H1 (cell line): ENCODE measurements at regions not wholly inside any gene's neighbourhood (a gene's known extent, or its start where the extent isn't known, plus 50 kb on each side); places are given as distances from the start of the nearest gene placed in this dataset.

Experiments used
- CTCF ChIA-PET: fragments of 300-600 bp; sonication (Branson Sonifier 250); formaldehyde crosslinking; loops from one replicate; lab custom pipeline; 2021; ENCODE audit not compliant: partially characterized antibody; lab: Charles Lee
- POLR2A ChIA-PET: fragments of 300-600 bp; sonication (Branson Sonifier 250); formaldehyde crosslinking; loops from one replicate; lab custom pipeline; 2021; ENCODE audit warnings: inconsistent platforms; ENCODE audit not compliant: partially characterized antibody; lab: Charles Lee
- DNase-seq, 2 experiments: peaks; one replicate each; pipeline versions ENCODE4 v3.0.0 to v3.0.0-alpha.2; 2010 to 2022; ENCODE audit warnings: low spot score in 2 of 2, low read depth in 1 of 2, mixed read lengths in 1 of 2
- FAIRE-seq: peaks from 2 replicates; lab custom pipeline; 2011; peaks lifted over from hg19 to GRCh38; lab: Jason Lieb, UNC
- H2AFZ ChIP-seq: 2 replicates; pipeline ENCODE4 v1.8.1; 2012; ENCODE audit warnings: low read length, inconsistent platforms
- H2AK5ac ChIP-seq: 2 replicates; pipeline ENCODE4 v1.6.1; 2013; ENCODE audit warnings: low read depth, low read length
- H2BK120ac ChIP-seq: replicated peaks from 2 replicates; pipeline ENCODE3; 2013; ENCODE audit warnings: low read depth, low read length, inconsistent platforms
- H2BK12ac ChIP-seq: 2 replicates; pipeline ENCODE4 v1.6.1; 2013; ENCODE audit warnings: low read depth, low read length
- H2BK15ac ChIP-seq: 2 replicates; pipeline ENCODE4 v1.6.1; 2013; ENCODE audit warnings: low read length
- H2BK20ac ChIP-seq: 2 replicates; pipeline ENCODE4 v1.6.1; 2013; ENCODE audit warnings: low read length
- H2BK5ac ChIP-seq: 2 replicates; pipeline ENCODE4 v1.6.1; 2013; ENCODE audit warnings: low read depth, low read length
- H3K14ac ChIP-seq: 2 replicates; pipeline ENCODE4 v1.6.1; 2013; ENCODE audit warnings: inconsistent platforms; ENCODE audit not compliant: insufficient read length
- H3K18ac ChIP-seq: 2 replicates; pipeline ENCODE4 v1.6.1; 2013; ENCODE audit warnings: low read length; ENCODE audit errors: extremely low read depth
- H3K23ac ChIP-seq: 2 replicates; pipeline ENCODE4 v1.6.1; 2013; ENCODE audit warnings: inconsistent platforms; ENCODE audit not compliant: insufficient read length
- H3K23me2 ChIP-seq: 2 replicates; pipeline ENCODE4 v1.6.1; 2013; ENCODE audit warnings: low read depth, low read length
- H3K27ac ChIP-seq: 2 replicates; pipeline ENCODE4 v1.6.1; 2011; ENCODE audit warnings: low read depth, low read length, inconsistent platforms
- H3K27me3 ChIP-seq, 4 experiments: replicated peaks in 1 of 4; 1 replicate in 1 of 4; 2 replicates in 3 of 4; pipeline versions ENCODE4 v1.6.1 to v1.8.1; 2011 to 2013; ENCODE audit warnings: low read length in 3 of 4, mild to moderate bottlenecking in 3 of 4, inconsistent platforms in 2 of 4, mixed read lengths in 2 of 4, moderate library complexity in 1 of 4; ENCODE audit not compliant: control insufficient read depth in 3 of 4, insufficient read depth in 3 of 4; ENCODE audit errors: extremely low read depth in 1 of 4
- H3K36me3 ChIP-seq, 4 experiments: 2 replicates each; pipeline versions ENCODE4 v1.6.1 to v1.8.1; 2011 to 2013; ENCODE audit warnings: mild to moderate bottlenecking in 4 of 4, low read length in 3 of 4, moderate library complexity in 2 of 4, control low read depth in 1 of 4, inconsistent platforms in 1 of 4; ENCODE audit not compliant: insufficient read depth in 4 of 4, control insufficient read depth in 2 of 4
- H3K4ac ChIP-seq: replicated peaks from 2 replicates; pipeline ENCODE3; 2013; ENCODE audit warnings: low read length, low read depth, mixed read lengths, inconsistent platforms; ENCODE audit not compliant: insufficient read length
- H3K4me1 ChIP-seq, 4 experiments: replicated peaks in 1 of 4; 1 replicate in 1 of 4; 2 replicates in 3 of 4; pipeline versions ENCODE4 v1.6.1 to v1.8.1; 2011 to 2013; ENCODE audit warnings: low read length in 3 of 4, inconsistent platforms in 2 of 4, mixed read lengths in 1 of 4; ENCODE audit not compliant: insufficient read depth in 4 of 4, control insufficient read depth in 3 of 4
- H3K4me2 ChIP-seq, 2 experiments: 2 replicates each; pipeline versions ENCODE4 v1.6.1 to v1.8.1; 2011 to 2013; ENCODE audit warnings: low read depth in 2 of 2, low read length in 2 of 2, control low read depth in 1 of 2, inconsistent platforms in 1 of 2, mild to moderate bottlenecking in 1 of 2; ENCODE audit not compliant: insufficient read depth in 1 of 2
- H3K4me3 ChIP-seq, 4 experiments: fragments of 200-600, 300-600 bp in 1 of 4; sonication (generic), shearing (Covaris generic), sonication (Bioruptor Twin) in 1 of 4; 2 replicates each; pipeline versions ENCODE4 v1.5.1 to v1.8.1; 2011 to 2016; ENCODE audit warnings: low read length in 4 of 4, low read depth in 3 of 4, control low read depth in 2 of 4, inconsistent platforms in 2 of 4, mild to moderate bottlenecking in 2 of 4, mixed read lengths in 1 of 4, moderate library complexity in 1 of 4; ENCODE audit not compliant: insufficient read depth in 2 of 4; ENCODE audit errors: extremely low read depth in 1 of 4
- H3K56ac ChIP-seq: replicated peaks from 2 replicates; pipeline ENCODE3; 2013; ENCODE audit warnings: low read depth, mild to moderate bottlenecking, mixed read lengths, low read length, inconsistent platforms; ENCODE audit not compliant: insufficient read length
- H3K79me1 ChIP-seq: 2 replicates; pipeline ENCODE4 v1.6.1; 2013; ENCODE audit warnings: low read depth, low read length, control low read depth
- H3K79me2 ChIP-seq, 2 experiments: 2 replicates each; pipeline versions ENCODE4 v1.6.1 to v1.8.1; 2012 to 2013; ENCODE audit warnings: low read length in 2 of 2, mild to moderate bottlenecking in 2 of 2, inconsistent platforms in 1 of 2; ENCODE audit not compliant: insufficient read depth in 2 of 2, control insufficient read depth in 1 of 2
- H3K9ac ChIP-seq, 4 experiments: replicated peaks in 1 of 4; 1 replicate in 1 of 4; 2 replicates in 3 of 4; pipeline versions ENCODE4 v1.6.1 to v1.8.1; 2011 to 2013; ENCODE audit warnings: low read depth in 3 of 4, low read length in 3 of 4, control low read depth in 2 of 4, mild to moderate bottlenecking in 2 of 4, moderate library complexity in 2 of 4, inconsistent platforms in 1 of 4; ENCODE audit errors: extremely low read depth in 1 of 4
- H3K9me3 ChIP-seq, 2 experiments: 2 replicates each; pipeline versions ENCODE4 v1.6.1 to v1.8.1; 2012 to 2013; ENCODE audit warnings: mild to moderate bottlenecking in 2 of 2, moderate library complexity in 2 of 2, control low read depth in 1 of 2, inconsistent platforms in 1 of 2, low read depth in 1 of 2, low read length in 1 of 2, mixed read lengths in 1 of 2; ENCODE audit not compliant: insufficient read depth in 2 of 2
- H4K20me1 ChIP-seq, 2 experiments: replicated peaks in 1 of 2; 2 replicates each; pipeline versions ENCODE3 to v1.8.1; 2011 to 2013; ENCODE audit warnings: inconsistent platforms in 2 of 2, low read length in 2 of 2, mild to moderate bottlenecking in 1 of 2; ENCODE audit not compliant: insufficient read depth in 2 of 2, control insufficient read depth in 1 of 2
- H4K5ac ChIP-seq: 2 replicates; pipeline ENCODE4 v1.6.1; 2013; ENCODE audit warnings: low read length, low read depth, mixed read lengths, inconsistent platforms; ENCODE audit not compliant: insufficient read length
- H4K8ac ChIP-seq: 2 replicates; pipeline ENCODE4 v1.8.0; 2013; ENCODE audit warnings: mild to moderate bottlenecking, moderate library complexity, low read length, inconsistent platforms; ENCODE audit not compliant: insufficient read depth; ENCODE audit errors: extremely low read depth
- H4K91ac ChIP-seq: replicated peaks from 2 replicates; pipeline ENCODE3; 2013; ENCODE audit warnings: low read length, mixed read lengths, inconsistent platforms; ENCODE audit not compliant: insufficient read length
- GTF2F1 ChIP-seq: IDR thresholded peaks from 2 replicates; pipeline ENCODE4 v1.6.1; 2012; ENCODE audit warnings: low read depth, low read length, improper control_type of control experiment, borderline replicate concordance
- MAFK ChIP-seq: IDR thresholded peaks from 2 replicates; pipeline ENCODE4 v1.6.1; 2012; ENCODE audit warnings: low read depth, mild to moderate bottlenecking, improper control_type of control experiment, low read length
- PHF8 ChIP-seq: fragments of 200-600 bp; sonication (generic); conservative IDR thresholded peaks from 2 replicates; pipeline ENCODE4 v1.7.1; 2012; ENCODE audit warnings: low read depth, mild to moderate bottlenecking, inconsistent platforms, low read length, moderate library complexity
- POLR2AphosphoS5 ChIP-seq: IDR thresholded peaks from 2 replicates; pipeline ENCODE4 v1.6.1; 2011; ENCODE audit warnings: low read depth, low read length
- POU5F1 ChIP-seq: IDR thresholded peaks from 2 replicates; pipeline ENCODE4 v1.6.1; 2011; ENCODE audit warnings: low read depth, mild to moderate bottlenecking, low read length, moderate library complexity
- RBBP5 ChIP-seq: IDR thresholded peaks from 2 replicates; pipeline ENCODE4 v1.7.1; 2012; ENCODE audit warnings: low read depth, mild to moderate bottlenecking, inconsistent platforms, low read length, moderate library complexity, borderline replicate concordance
- RFX5 ChIP-seq: IDR thresholded peaks from 2 replicates; pipeline ENCODE4 v1.6.1; 2011; ENCODE audit warnings: low read depth, low read length, improper control_type of control experiment, borderline replicate concordance
- SAP30 ChIP-seq: fragments of 300-600 bp; sonication (generic); IDR thresholded peaks from 2 replicates; pipeline ENCODE4 v1.7.1; 2012; ENCODE audit warnings: low read length, moderate library complexity, mild to moderate bottlenecking, inconsistent platforms; ENCODE audit not compliant: insufficient read depth, insufficient replicate concordance
- TBP ChIP-seq: IDR thresholded peaks from 2 replicates; pipeline ENCODE4 v1.6.1; 2011; ENCODE audit warnings: low read depth, low read length, improper control_type of control experiment
- ZNF274 ChIP-seq: IDR thresholded peaks from 2 replicates; pipeline ENCODE4 v1.7.0; 2012; ENCODE audit warnings: low read length, borderline replicate concordance; ENCODE audit errors: extremely low read depth
- WGBS, 2 experiments: shearing (Covaris generic) in 1 of 2; methylation state at CpG; one replicate each; pipeline versions ENCODE4 v1.1.6 to v1.1.7; 2013 to 2015; ENCODE audit warnings: low lambda C conversion rate in 2 of 2, mixed read lengths in 2 of 2, inconsistent platforms in 1 of 2, low coverage in 1 of 2, missing lambda C conversion rate in 1 of 2; ENCODE audit not compliant: insufficient replicate concordance in 2 of 2, insufficient coverage in 1 of 2, insufficient read length in 1 of 2; ENCODE audit errors: extremely low coverage in 1 of 2, missing lambda C conversion rate in 1 of 2; 5-methylcytosine and 5-hydroxymethylcytosine counted together
- TF ChIP-seq, protein P1 (sequence below), 3 experiments: IDR thresholded peaks; 1 replicate in 2 of 3; 2 replicates in 1 of 3; pipeline versions ENCODE4 v1.5.1 to v1.6.1; 2011; ENCODE audit warnings: low read length in 3 of 3, mild to moderate bottlenecking in 3 of 3, inconsistent platforms in 2 of 3, low read depth in 1 of 3, moderate library complexity in 1 of 3; ENCODE audit not compliant: insufficient read depth in 1 of 3; ENCODE audit errors: control extremely low read depth in 1 of 3

DNA sequence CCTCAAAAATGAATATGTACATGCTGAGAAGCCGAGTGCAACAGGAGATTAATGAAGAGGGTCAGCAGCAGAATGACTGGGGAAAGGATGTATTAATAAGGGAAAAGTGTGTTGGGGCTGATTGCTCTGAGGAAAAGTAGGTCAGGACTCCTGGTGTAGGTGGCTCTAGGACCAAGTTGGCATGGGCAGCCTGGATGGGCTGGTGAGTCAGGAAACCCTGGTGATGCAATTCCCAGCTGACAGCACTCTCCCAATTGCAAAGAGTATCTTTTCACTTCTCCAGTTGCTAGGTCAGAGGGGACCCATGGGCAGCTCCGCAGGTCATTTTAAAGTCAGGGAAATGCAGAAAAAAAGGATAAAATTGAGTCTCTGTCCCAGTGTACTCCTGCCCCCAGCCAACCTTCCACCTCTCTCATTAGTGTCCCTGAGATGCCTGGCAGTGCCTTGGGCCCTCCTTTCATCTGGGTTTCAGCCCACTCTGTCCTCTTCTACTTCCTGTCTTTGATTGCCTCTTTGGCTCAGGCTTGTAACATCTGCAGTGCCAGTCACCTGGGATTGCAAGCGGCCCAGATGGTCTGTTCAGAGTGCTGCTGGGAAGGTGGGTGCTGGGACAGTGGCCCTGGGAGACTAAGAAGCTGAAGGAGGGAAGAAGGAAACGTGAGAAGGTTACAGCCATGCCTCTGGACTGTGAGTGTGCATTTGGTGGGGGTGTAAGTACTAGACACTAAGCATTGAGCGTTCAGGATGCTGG is 2177.2 kb downstream of the TP53TG3F start:
- WGBS, 2 experiments, result 67% methylated on average over 5 of the region's 5 CpGs; no CpG with 5 or more reads in 1 of the 2 experiments
- Histone ChIP-seq H3K36me3 (no peaks in the 10 kb centered on the region), H4K5ac (no peak overlapping the region), H2BK20ac (no peak overlapping the region), H3K18ac (no peak overlapping the region), H3K4me1 (no peaks in the 10 kb centered on the region), H3K79me1 (no peaks in the 10 kb centered on the region), H4K20me1 (no peaks in the 10 kb centered on the region), H3K9ac (no peak overlapping the region), H3K79me2 (no peaks in the 10 kb centered on the region), H3K27ac (no peak overlapping the region), H3K4me2 (no peak overlapping the region), H2BK12ac (no peak overlapping the region), H4K8ac (no peak overlapping the region), H3K23ac (no peak overlapping the region), H3K23me2 (no peaks in the 10 kb centered on the region), H4K91ac (no peak overlapping the region), H3K9me3 (peaks cover 71 to 77% of the 10 kb centered on the region in 2 experiments), H2BK15ac (no peak overlapping the region), H2AK5ac (no peak overlapping the region), H2BK5ac (no peak overlapping the region), H2BK120ac (no peak overlapping the region), H3K4ac (no peak overlapping the region), H3K4me3 (no peak overlapping the region), H3K27me3 (no peaks in the 10 kb centered on the region), H2AFZ (no peak overlapping the region), H3K56ac (no peak overlapping the region), H3K14ac (no peak overlapping the region)
- POLR2A ChIA-PET, result no interaction called here
- CTCF ChIA-PET, result no interaction called here
- FAIRE-seq, result no peak
- DNase-seq, result no peak
- no peak for TF ChIP-seq RBBP5
- no peak for TF ChIP-seq POLR2AphosphoS5
- TF ChIP-seq ZNF274, result no peak
- no peak for TF ChIP-seq POU5F1
- no peak for TF ChIP-seq RFX5
- no peak for TF ChIP-seq TBP
- TF ChIP-seq SAP30, result no peak
- no peak for TF ChIP-seq MAFK
- TF ChIP-seq, protein P1, sequence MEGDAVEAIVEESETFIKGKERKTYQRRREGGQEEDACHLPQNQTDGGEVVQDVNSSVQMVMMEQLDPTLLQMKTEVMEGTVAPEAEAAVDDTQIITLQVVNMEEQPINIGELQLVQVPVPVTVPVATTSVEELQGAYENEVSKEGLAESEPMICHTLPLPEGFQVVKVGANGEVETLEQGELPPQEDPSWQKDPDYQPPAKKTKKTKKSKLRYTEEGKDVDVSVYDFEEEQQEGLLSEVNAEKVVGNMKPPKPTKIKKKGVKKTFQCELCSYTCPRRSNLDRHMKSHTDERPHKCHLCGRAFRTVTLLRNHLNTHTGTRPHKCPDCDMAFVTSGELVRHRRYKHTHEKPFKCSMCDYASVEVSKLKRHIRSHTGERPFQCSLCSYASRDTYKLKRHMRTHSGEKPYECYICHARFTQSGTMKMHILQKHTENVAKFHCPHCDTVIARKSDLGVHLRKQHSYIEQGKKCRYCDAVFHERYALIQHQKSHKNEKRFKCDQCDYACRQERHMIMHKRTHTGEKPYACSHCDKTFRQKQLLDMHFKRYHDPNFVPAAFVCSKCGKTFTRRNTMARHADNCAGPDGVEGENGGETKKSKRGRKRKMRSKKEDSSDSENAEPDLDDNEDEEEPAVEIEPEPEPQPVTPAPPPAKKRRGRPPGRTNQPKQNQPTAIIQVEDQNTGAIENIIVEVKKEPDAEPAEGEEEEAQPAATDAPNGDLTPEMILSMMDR (IDR thresholded peaks at IDR 0.05; ENCODE audit: control extremely low read depth in 1 of 3, insufficient read depth in 1 of 3, low read depth in 1 of 3, low read length in 3 of 3), result no peak
- TF ChIP-seq PHF8, result no peak
- TF ChIP-seq GTF2F1, result no peak
